Embryonic facial prominence (tissue), 1 donor: ENCODE measurements at regions not wholly inside any gene's neighbourhood (a gene's known extent, or its start where the extent isn't known, plus 50 kb on each side); places are given as distances from the start of the nearest gene placed in this dataset.

Source experiments
- DNase-seq: peaks from one replicate; pipeline ENCODE4 v3.0.0-alpha.2; 2016; ENCODE audit errors: extremely low spot score

- DNase-seq, result no peak
These were observed 138.8 kb downstream of the GABRG1 start for GRCh38 chr4:45985038-45985437.

DNA sequence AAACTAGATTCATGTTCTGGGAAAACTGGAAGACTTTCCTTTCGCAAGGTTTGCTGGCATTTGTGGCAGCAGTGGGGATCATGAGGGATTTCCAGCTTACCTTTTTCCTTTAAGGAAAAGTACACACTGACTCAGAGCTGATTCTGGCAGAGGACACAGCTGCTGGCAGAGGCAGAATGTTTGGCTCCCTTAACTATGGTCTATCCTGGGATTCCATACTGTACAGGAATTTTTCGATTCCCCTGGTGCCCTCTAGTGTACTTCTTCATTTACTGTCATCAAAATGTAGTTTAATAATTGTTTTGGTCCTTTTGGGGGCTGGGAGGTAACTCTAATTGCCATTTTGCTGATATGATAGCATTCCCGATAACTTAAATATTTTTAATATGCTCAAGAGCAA is 152.7 kb downstream of the GABRG1 start:
- no peak for DNase-seq

- DNase-seq, result no peak
These were observed 166.5 kb downstream of the GABRG1 start for GRCh38 chr4:45957353-45957752.

GRCh38 chr4:45954276-45954675 is 169.6 kb downstream of the GABRG1 start:
- DNase-seq, result no peak

DNA sequence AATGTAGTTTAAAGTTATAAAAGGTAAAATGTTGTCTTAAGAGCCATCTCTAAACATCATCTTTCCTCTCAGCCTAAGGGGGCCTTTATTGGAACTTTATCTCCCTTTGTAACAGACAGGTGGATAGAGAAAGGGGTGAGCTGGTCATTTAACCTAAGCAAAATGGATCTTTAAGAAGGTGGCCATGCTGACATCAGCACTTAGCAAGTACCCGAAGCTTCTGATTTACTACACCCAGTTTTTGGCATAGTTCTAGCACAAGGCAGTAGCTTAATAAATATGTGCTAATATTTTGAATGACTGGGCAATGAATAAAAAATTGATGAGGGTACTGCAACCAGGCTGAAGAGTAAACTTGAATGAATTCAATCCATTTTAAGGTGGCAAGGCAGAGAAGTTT is 172.7 kb downstream of the GABRG1 start:
- no peak for DNase-seq

DNA sequence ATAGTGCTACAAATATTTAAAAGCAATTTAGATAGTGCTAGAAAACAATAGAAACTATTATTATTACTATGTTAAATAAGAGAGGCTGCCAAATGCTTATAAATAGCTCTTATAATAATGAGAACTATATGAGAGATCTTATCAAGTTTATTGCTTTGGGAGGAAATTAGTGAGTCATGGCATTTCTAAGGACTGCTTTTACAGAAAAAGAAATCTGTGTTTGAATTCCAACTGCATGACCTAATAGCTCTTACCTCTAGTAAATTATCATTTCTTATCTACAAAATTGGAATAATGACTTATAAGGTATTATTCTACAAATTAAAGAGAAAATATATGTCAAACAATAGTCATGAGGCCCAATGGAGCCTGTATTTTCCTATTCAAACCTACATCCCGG is 177.2 kb downstream of the GABRG1 start:
- no peak for DNase-seq

GRCh38 chr4:45944000-45944399 is 179.9 kb downstream of the GABRG1 start:
- DNase-seq, result no peak

DNA sequence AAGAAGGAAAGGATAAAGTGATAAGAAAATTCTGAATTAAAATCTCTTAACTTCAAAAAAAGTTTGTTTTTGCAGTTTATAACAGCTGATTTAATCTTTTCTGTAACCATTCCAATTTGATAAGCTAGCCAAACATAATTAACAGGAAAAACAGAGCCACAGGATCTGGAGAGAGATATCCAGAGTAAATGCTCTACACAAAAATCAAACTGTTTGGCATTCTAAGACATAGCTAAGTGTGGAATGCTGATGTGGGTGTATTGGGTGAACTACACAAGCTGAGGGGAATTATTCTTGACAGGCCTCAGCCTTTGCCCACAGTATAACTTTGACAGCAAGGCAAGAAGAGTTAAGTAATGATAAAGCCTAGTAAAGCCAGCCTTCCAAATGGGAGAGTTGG is 184.8 kb downstream of the GABRG1 start:
- no peak for DNase-seq

- DNase-seq, result no peak
These were observed 192.7 kb downstream of the GABRG1 start for GRCh38 chr4:45931154-45931553.

DNA sequence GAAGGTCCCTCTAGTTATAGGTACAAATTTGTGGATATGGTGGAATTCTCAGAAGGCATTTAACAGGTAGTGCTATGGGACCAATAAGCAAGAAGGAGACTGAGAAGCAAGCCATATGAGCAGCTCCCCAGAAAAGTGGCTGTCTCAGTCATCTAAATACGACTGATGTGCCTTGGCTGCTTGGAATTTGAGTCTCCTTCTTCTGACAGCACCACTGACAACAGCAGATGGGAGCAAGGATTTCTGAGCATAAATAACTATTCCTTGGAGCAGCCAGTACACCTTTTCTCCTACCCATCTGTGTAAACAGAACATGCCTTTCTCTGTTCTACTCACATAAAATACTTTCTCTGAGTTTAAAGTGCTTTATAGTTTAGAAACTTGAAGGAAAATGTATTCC is 196.2 kb downstream of the GABRG1 start:
- no peak for DNase-seq

- no peak for DNase-seq
These were observed 198.0 kb downstream of the GABRG1 start for GRCh38 chr4:45925809-45926208.

DNA sequence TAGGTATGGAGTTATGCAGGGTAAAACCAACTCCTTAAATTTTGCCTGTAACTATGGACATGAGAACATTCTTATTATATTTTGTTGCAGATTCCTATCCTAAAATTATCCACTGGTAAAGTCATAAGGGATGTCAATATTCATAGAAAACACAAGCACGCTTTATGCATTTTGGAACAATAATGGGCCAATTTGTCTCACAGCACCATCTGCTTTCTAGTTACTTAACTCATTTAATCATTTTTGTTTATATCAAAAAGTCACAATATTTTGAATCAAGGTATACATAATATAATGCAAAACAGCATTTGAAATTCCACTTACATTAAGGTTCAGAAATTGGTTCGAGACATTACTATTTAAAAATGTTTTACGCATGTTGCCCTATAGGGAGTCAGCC is 203.0 kb downstream of the GABRG1 start:
- no peak for DNase-seq

- no peak for DNase-seq
These were observed 213.3 kb downstream of the GABRG1 start for GRCh38 chr4:45910511-45910910.

- DNase-seq, result no peak
These were observed 225.8 kb downstream of the GABRG1 start for GRCh38 chr4:45897946-45898585.

- DNase-seq, result no peak
These were observed 240.4 kb downstream of the GABRG1 start for GRCh38 chr4:45883421-45883820.

DNA sequence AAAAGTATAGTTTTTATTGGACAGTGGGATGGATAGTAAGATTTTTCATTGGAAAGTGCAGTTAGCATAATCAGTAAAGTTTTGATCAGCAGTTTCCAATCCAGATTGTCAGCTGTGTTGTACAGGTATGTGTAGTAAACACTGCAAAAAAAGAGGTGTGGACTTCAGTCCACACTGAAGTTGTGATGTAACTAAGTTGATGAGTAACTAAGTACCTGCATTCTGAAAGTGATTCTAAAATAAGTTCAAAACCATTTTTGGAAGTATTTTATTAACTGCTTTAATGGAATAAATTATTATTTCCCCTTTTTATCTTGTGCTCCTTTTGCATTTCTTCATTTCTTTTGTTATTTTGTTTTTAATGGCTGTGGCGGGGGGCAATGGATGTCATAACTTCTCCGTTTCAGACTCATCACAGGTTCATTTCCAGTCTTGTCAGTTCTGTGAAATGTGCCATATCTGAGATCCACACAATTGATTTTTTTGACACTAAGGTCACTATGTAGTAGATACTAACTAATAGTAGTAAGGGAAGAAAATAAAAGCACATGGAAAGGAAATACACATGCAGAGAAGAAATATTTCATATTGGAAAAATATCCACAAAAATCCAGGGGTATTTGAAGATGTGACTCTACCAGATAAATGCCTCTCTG is 247.5 kb downstream of the GABRG1 start:
- DNase-seq, result no peak

DNA sequence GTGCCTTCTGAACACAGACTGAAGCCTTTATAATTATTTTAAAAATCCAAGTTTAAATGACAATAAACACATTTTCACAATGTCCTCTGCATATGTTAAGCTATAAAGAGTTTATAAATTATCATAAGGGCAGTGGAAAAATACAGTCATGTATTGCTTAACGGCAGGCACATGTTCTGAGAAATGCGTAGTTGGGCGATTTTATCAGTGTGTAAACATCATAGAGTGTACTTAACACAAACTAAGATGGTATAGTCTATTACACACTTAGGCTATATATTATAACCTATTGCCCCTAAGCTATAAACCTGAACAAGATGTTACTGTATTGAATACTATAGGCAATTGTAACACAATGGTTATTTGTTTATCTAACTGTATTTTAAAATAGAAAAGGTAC is 254.7 kb downstream of the GABRG1 start:
- DNase-seq, result no peak

GRCh38 chr4:45865781-45866180 is 258.1 kb downstream of the GABRG1 start:
- no peak for DNase-seq

GRCh38 chr4:45855857-45856256 is 268.0 kb downstream of the GABRG1 start:
- no peak for DNase-seq

- DNase-seq, result no peak
These were observed 277.8 kb downstream of the GABRG1 start for GRCh38 chr4:45846016-45846415.

- DNase-seq, result no peak
These were observed 282.1 kb downstream of the GABRG1 start for GRCh38 chr4:45841791-45842190.

DNA sequence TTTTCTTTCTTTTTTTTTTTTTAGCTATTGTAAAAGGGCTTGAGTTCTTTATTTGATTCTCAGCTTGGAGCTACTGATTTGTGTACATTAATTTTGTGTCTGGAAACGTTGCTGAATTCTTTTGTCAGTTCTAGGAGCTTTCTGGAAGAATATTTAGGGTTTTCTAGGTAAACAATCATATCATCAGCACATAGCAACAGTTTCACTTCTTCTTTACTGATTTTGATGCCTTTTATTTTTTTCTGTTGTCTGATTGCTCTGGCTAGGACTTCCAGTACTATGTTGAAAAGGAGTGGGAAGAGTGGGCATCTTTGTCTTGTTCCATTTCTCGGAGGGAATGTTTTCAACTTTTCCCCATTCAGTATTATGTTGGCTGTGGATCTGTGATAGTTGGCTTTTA is 292.2 kb downstream of the GABRG1 start:
- DNase-seq, result no peak

DNA sequence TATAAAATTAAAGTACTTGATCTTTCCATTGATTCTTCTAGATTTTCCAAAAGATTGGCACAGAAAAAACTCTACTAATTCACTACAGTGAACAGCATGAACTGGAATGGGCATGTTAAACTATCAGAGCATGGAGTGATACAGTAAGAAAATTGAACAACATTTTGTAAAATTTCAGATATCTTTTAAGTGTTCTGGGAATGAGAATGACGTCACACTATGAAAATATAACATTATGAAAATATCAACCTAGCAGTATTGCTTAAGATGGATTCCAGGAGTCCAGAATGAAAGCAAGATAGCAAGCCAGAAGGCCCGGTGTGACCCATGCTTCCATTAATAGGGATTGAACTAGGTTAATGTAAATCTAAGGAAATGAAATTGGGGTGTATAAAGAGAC is 319.9 kb downstream of the GABRG1 start:
- DNase-seq, result no peak

DNA sequence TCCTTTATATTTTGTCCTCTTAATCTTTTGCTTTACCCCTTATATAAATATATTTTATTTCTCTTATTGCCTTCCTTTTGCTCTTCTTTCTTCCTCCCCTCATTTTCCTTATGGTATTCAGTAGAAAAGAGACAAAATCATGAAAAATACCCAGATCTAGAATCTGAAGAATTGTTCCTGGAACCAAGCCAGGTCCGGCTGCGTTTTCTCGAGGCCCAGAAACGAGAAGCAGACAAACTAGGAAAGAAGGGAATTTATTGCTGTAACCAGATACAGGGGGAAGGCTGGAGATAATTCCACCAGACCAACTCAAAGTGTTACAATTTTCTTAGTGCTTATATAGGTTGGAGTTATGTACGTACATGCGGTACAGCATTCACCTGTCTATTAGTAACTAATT is 328.7 kb downstream of the GABRG1 start:
- DNase-seq, result no peak
